SIG-M5 (cell line): ENCODE measurements at regions not wholly inside any gene's neighbourhood (a gene's known extent, or its start where the extent isn't known, plus 50 kb on each side); places are given as distances from the start of the nearest gene placed in this dataset.

Experiments used
- DNase-seq: peaks from one replicate; lab custom pipeline; 2025; lab: John Stamatoyannopoulos, UW

GRCh38 chr7:118699222-118699621 lies 474.7 kb downstream of the ANKRD7 start:
- no peak for DNase-seq

DNA sequence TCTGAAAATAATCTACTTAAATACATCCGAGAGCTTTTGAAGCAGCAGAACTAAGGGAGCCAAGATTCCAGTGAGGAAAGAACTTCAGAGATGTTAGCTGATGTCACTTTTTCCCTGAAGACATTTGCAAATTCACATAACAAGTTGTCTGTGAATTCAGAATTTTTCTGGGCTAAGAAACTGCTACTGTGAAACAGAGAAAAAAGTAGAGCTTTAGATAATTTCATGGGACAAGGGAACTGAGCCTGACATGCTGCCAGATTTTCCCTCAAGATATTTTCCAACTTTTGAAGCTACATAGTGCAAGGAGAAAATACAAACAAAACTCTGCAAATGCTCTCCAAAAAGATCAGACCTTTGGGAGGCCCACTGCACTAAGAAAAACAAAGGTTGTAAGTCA lies 484.2 kb downstream of the ANKRD7 start:
- no peak for DNase-seq

- no peak for DNase-seq
Measured at GRCh38 chr7:118711688-118712087, 487.2 kb downstream of the ANKRD7 start.

DNA sequence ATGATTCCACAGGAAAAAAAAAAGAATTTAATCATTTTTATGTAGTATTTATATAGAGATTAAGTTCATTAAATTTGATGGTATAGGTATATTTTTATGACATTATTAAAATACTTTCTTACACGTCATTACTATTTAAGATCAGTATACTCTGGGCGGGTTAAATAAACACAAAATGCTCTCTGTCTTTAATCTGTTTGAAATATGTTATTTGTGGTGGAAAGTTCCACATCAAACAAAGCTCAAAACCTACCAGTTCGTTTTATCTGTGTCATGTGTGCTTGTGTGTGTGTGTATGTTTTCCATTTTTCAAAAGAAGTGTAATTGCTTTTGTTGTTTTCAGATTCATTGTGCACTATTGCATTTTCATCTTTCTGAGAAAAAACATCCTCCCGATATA lies 488.5 kb downstream of the ANKRD7 start:
- no peak for DNase-seq

DNA sequence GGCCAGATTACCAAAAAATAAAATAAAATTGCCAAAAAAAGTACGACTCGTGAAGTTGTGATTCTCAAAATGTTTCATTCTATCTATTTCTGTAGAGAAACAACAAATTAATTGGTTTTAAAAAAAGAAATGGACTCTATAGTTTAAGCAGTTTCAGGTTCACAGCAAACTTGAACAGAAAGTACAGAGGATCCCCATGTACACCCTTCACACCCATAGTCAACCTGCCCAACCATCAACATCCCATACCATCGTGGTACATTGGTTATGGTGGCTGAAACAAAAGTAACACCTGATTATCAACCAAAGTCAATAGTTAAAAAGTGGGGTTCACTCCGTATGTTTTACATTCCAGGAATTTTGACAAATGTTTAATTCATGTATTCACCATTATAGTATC lies 496.1 kb downstream of the ANKRD7 start:
- no peak for DNase-seq

- DNase-seq = no peak
Measured at GRCh38 chr7:118731854-118732253, 507.4 kb downstream of the ANKRD7 start.

DNA sequence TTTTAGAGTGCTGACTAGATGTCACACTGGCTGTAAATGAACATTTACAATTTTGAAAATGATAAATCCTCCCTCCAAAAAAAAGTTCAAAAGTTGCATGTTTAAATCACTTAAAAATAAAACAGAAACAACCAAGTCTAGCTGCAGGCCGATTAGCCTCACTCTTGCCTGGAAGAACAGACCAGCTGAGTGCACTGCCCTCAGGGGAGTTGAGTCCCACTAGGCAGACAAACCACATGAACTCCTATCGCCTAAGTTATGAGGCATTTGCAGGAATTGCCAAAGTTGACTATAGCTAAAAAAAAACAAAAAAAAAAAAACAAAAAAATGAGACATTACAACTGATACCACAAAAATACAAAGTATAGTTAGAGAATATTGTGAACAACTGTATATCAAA lies 510.0 kb downstream of the ANKRD7 start:
- no peak for DNase-seq

- no peak for DNase-seq
Measured at GRCh38 chr7:118735441-118735840, 510.9 kb downstream of the ANKRD7 start.

- DNase-seq = no peak
Measured at GRCh38 chr7:118737935-118738334, 513.4 kb downstream of the ANKRD7 start.

GRCh38 chr7:118745927-118746326 lies 521.4 kb downstream of the ANKRD7 start:
- DNase-seq = no peak

GRCh38 chr7:118747473-118747872 lies 523.0 kb downstream of the ANKRD7 start:
- DNase-seq = no peak

- no peak for DNase-seq
Measured at GRCh38 chr7:118753479-118753878, 529.0 kb downstream of the ANKRD7 start.

DNA sequence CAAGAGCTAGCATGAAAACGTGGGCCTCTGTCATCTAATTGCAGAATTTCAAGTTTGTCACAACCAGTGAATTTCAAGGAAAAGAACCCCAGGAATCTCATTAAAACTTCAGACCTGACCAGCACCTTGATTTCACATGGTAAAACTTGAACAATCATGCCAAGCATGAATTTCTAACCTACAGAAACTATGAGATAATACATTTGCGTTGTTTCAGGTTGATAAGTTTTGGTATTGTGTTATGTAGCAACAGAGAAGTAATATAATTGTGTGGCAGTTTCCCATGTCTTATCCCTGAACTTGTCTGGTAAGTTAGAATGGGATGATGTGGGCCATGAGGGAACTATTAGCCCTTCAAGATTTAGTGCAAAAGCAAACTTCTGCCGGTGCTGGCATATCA lies 530.1 kb downstream of the ANKRD7 start:
- DNase-seq = no peak

DNA sequence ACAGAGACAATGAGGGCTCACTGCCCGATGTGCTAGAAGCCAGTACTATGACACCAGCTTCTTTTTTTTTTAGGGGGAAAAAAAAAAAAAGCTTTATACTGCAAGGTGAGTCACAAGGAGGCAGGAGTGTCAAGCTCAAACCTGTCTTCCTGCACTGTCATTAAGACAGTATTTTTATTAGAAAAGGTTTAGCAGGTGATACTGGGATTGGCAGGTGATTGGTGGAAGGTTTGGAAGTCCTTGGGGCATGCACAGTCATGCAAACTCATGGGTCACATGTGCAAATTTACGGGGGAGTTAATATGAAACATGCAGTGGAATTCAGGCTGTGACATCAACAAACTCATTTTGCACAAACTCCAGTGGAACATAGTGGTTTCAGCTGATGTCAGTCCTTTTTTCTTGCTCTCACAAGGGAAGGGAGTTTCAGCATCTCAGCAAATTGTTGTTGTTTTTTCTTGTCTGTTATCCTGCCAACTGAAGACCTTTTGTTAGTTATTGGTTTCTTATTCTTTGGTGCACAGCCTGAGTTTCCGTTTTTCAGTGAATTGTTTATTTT lies 530.6 kb downstream of the ANKRD7 start:
- no peak for DNase-seq

GRCh38 chr7:118757066-118757465 lies 532.6 kb downstream of the ANKRD7 start:
- no peak for DNase-seq

GRCh38 chr7:118758582-118758981 lies 534.1 kb downstream of the ANKRD7 start:
- no peak for DNase-seq

DNA sequence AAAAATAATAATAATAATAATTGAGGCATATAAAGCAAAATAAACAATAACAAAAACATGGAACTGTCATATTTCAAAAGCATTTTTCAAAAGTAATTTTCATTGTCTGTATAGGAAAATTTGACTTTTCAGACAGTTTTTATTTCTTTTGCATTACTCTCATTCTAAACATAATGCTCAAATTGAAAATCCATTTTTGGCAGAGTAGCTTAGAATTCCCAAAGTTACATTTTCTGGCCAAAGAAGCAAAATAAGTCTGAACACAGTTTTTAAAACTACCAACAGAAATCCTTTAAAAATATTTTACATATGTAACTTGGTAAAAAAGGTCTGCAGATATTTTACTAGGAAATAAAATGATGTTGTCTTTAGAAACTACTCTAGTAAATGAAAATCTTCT lies 535.4 kb downstream of the ANKRD7 start:
- no peak for DNase-seq

GRCh38 chr7:118762451-118762850 lies 537.9 kb downstream of the ANKRD7 start:
- DNase-seq = no peak

DNA sequence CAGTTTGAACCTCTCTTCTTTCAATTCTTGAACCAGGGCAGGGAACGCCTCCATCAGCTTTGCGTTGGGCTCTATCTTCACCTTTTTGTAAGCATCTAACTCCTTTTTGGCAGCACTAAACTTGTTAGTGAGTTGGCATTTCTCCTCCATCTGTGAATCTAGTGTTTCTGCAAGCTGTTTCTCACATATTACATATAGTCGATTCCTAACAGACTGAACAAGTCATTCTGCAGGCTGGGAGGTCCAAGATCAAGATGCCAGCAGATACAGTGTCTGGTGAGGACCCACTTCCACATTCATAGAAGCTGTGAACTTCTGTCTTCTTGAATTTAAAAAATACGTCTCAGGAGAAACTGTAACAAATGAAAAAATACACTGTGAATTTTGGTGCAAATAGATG lies 539.7 kb downstream of the ANKRD7 start:
- no peak for DNase-seq

GRCh38 chr7:118771672-118772071 lies 547.2 kb downstream of the ANKRD7 start:
- no peak for DNase-seq

DNA sequence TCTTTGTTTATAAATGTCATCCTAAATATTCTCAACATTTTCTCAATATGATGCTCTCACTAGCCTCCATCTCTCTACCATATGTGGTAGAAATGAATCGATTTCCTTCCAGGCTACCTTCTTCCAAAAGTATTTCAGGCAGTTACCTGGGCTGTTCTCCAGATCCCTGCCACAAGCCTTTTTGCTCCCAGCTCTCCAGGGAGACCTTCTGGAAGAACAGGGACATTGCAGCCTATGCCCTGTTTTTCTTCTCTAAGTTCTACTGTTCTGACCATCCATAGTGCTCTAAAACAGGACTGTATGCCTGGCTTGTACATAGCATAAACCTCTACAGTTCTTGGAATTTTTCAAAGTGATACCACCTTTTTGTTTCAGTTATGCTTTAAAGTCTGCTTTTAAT lies 552.8 kb downstream of the ANKRD7 start:
- no peak for DNase-seq

DNA sequence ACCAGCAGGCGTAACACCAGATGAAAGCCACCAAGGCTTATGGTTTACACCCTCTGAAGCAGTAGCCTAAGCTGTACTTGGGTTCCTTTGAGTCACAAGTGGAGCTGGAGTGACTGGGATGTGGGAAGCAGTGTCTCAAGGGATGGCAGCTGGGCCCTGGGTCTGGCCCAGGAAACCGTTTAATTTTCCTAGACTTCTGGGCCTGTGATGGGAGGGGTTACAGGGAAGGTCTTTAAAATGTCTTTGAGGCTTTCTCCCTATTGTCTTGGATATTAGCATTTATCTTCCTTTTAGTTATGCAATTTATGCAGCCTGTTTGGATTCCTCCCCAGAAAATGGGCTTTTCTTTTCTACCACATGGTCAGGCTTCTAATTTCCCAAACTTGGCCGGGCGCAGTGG lies 568.2 kb downstream of the ANKRD7 start:
- no peak for DNase-seq

DNA sequence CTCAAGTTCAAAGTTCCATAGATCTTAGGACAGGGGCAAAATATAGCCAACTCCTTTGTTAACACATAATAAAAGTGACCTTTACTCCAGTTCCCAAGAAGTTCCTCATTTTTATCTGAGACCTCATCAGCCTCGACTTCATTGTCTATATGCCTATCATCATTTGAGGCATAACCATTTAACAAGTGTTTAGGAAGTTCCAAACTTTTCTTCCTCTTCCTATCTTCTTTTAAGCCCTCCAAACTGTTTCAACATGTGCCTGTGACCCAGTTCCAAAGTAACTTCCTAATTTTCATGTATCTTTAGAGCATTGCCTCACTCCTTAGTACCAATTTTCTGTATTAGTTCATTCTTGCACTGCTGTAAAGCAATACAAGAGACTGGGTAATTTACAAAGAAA lies 569.1 kb downstream of the ANKRD7 start:
- DNase-seq = no peak

DNA sequence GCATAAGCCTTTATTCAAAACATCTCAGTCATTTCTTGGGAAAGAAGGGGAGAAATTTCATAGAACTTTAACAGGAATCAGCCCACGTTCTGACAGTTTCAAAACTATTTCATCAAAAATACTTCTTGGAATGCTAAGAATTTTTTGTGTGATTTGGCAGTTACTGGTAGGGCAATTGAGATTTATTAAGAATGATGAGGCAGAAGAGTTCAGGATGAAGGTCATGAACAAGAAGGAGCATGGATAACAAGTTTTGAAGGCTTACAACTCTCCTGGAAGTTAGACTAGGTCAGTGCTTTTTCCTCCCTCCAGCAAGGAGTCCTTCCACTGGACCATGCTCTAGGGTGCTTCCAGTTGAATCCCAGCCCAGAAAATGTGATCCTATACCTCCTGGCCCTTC lies 569.9 kb downstream of the ANKRD7 start:
- no peak for DNase-seq

- DNase-seq = no peak
Measured at GRCh38 chr7:118801366-118801765, 576.9 kb downstream of the ANKRD7 start.
